ENCODE measurements at regions not wholly inside any gene's neighbourhood (a gene's known extent, or its start where the extent isn't known, plus 50 kb on each side); places are given as distances from the start of the nearest gene placed in this dataset.

- Mint-ChIP-seq H3K4me1 (peaks cover 32% of the 10 kb centered on the region), H3K27me3 (ENCODE audit: insufficient read depth, low read depth) (peaks cover 9% of the 10 kb centered on the region), H3K9me3 (peaks cover 6% of the 10 kb centered on the region), H3K36me3 (no peaks in the 10 kb centered on the region), H3K27ac (no peak overlapping the region), H3K4me3 (no peak overlapping the region)
- Histone ChIP-seq H3K4me2 (no peak overlapping the region), H2AFZ (replicated peaks) (no peak overlapping the region), H3K79me2 (ENCODE audit: low read depth) (no peaks in the 10 kb centered on the region), H3K4me1 (peaks cover 33% of the 10 kb centered on the region), H3K36me3 (no peaks in the 10 kb centered on the region), H4K20me1 (ENCODE audit: low read depth) (no peaks in the 10 kb centered on the region), H3F3A (ENCODE audit: low read depth) (peaks cover 18% of the 10 kb centered on the region), H3K9ac (no peak overlapping the region), H3K9me3 (ENCODE audit: low read depth) (no peaks in the 10 kb centered on the region), H3K4me3 (no peak overlapping the region), H3K27ac (no peak overlapping the region), H3K27me3 (no peaks in the 10 kb centered on the region)
- TF ChIP-seq EZH2 (IDR thresholded peaks at IDR 0.05) (no peak), CTCF (IDR thresholded peaks at IDR 0.05) (no peak), EZH2phosphoT487 (IDR thresholded peaks at IDR 0.05) (no peak)
- no peak for DNase-seq (ENCODE audit: low spot score)
Measured at GRCh38 chr9:135214706-135215105, 127.2 kb downstream of the OLFM1 start.

GRCh38 chr9:135215571-135216161 is 128.2 kb downstream of the OLFM1 start:
- H3K36me3 Mint-ChIP-seq, result no peaks in the 10 kb centered on the region
- Histone ChIP-seq H4K20me1 (ENCODE audit: low read depth) (no peaks in the 10 kb centered on the region), H3K4me1 (peaks cover 33% of the 10 kb centered on the region), H3K9ac (no peak overlapping the region), H3K27ac (no peak overlapping the region), H2AFZ (replicated peaks) (no peak overlapping the region), H3K4me2 (no peak overlapping the region), H3K36me3 (no peaks in the 10 kb centered on the region), H3K9me3 (ENCODE audit: low read depth) (no peaks in the 10 kb centered on the region), H3K79me2 (ENCODE audit: low read depth) (no peaks in the 10 kb centered on the region), H3K4me3 (no peak overlapping the region), H3F3A (ENCODE audit: low read depth) (peaks cover 18% of the 10 kb centered on the region), H3K27me3 (no peaks in the 10 kb centered on the region)
- no peak for DNase-seq (ENCODE audit: low spot score)
- no peak overlapping the region for H3K4me3 Mint-ChIP-seq
- H3K9me3 Mint-ChIP-seq, result peaks cover 3% of the 10 kb centered on the region
- H3K27ac Mint-ChIP-seq, result peak overlapping the region; percentile 54
- peaks cover 32% of the 10 kb centered on the region for H3K4me1 Mint-ChIP-seq
- no peak for TF ChIP-seq CTCF (IDR thresholded peaks at IDR 0.05)
- no peak for TF ChIP-seq EZH2 (IDR thresholded peaks at IDR 0.05)
- no peak for TF ChIP-seq EZH2phosphoT487 (IDR thresholded peaks at IDR 0.05)
- peaks cover 7% of the 10 kb centered on the region for H3K27me3 Mint-ChIP-seq (ENCODE audit: insufficient read depth, low read depth)

GRCh38 chr9:135216236-135216635 is 128.8 kb downstream of the OLFM1 start:
- Histone ChIP-seq H3K9me3 (ENCODE audit: low read depth) (no peaks in the 10 kb centered on the region), H3K27me3 (no peaks in the 10 kb centered on the region), H3K27ac (no peak overlapping the region), H3K4me1 (peaks cover 33% of the 10 kb centered on the region), H3K9ac (no peak overlapping the region), H3K4me2 (no peak overlapping the region), H2AFZ (replicated peaks) (no peak overlapping the region), H3K4me3 (no peak overlapping the region), H3K79me2 (ENCODE audit: low read depth) (no peaks in the 10 kb centered on the region), H3F3A (ENCODE audit: low read depth) (peaks cover 18% of the 10 kb centered on the region), H3K36me3 (no peaks in the 10 kb centered on the region), H4K20me1 (ENCODE audit: low read depth) (no peaks in the 10 kb centered on the region)
- Mint-ChIP-seq H3K4me3 (no peak overlapping the region), H3K4me1 (peaks cover 32% of the 10 kb centered on the region), H3K9me3 (no peaks in the 10 kb centered on the region), H3K27me3 (ENCODE audit: insufficient read depth, low read depth) (peaks cover 7% of the 10 kb centered on the region), H3K36me3 (no peaks in the 10 kb centered on the region), H3K27ac (no peak overlapping the region)
- no peak for TF ChIP-seq CTCF (IDR thresholded peaks at IDR 0.05)
- TF ChIP-seq EZH2 (IDR thresholded peaks at IDR 0.05), result no peak
- no peak for TF ChIP-seq EZH2phosphoT487 (IDR thresholded peaks at IDR 0.05)
- no peak for DNase-seq (ENCODE audit: low spot score)
